Fibroblast of the aortic adventitia (primary cell): ENCODE measurements at regions not wholly inside any gene's neighbourhood (a gene's known extent, or its start where the extent isn't known, plus 50 kb on each side); places are given as distances from the start of the nearest gene placed in this dataset.
"Not testable (repeated sequence)": the region's sequence is repeated elsewhere in the genome, so short reads cannot be mapped to it uniquely, and the experiment has no call there.

ENCODE experiments used
- DNase-seq: peaks from one replicate; pipeline ENCODE4 v3.0.0-alpha.2; 2010; ENCODE audit warnings: low read depth
- H3K4me3 ChIP-seq: 2 replicates; pipeline ENCODE4 v1.5.1; 2011; ENCODE audit warnings: low read depth, mild to moderate bottlenecking, control low read depth, low read length, moderate library complexity
- TF ChIP-seq, protein P1 (sequence below): IDR thresholded peaks from 2 replicates; pipeline ENCODE4 v1.5.1; 2011; ENCODE audit warnings: mild to moderate bottlenecking, low read length, control low read depth, inconsistent platforms; ENCODE audit not compliant: insufficient read depth

GRCh38 chr21:15128267-15128666, 63.5 kb upstream of the NRIP1 start:
- DNase-seq, result no peak
- TF ChIP-seq, protein P1, sequence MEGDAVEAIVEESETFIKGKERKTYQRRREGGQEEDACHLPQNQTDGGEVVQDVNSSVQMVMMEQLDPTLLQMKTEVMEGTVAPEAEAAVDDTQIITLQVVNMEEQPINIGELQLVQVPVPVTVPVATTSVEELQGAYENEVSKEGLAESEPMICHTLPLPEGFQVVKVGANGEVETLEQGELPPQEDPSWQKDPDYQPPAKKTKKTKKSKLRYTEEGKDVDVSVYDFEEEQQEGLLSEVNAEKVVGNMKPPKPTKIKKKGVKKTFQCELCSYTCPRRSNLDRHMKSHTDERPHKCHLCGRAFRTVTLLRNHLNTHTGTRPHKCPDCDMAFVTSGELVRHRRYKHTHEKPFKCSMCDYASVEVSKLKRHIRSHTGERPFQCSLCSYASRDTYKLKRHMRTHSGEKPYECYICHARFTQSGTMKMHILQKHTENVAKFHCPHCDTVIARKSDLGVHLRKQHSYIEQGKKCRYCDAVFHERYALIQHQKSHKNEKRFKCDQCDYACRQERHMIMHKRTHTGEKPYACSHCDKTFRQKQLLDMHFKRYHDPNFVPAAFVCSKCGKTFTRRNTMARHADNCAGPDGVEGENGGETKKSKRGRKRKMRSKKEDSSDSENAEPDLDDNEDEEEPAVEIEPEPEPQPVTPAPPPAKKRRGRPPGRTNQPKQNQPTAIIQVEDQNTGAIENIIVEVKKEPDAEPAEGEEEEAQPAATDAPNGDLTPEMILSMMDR, result no peak
- no peak overlapping the region for H3K4me3 ChIP-seq

- DNase-seq, result not testable (repeated sequence)
Observed at GRCh38 chr21:15128714-15129113, 63.9 kb upstream of the NRIP1 start.

GRCh38 chr21:15130326-15130725, 65.5 kb upstream of the NRIP1 start:
- TF ChIP-seq, protein P1, result no peak

More at GRCh38 chr21:15128714-15129113, 63.9 kb upstream of the NRIP1 start:
- H3K4me3 ChIP-seq, result not testable (repeated sequence)

DNA sequence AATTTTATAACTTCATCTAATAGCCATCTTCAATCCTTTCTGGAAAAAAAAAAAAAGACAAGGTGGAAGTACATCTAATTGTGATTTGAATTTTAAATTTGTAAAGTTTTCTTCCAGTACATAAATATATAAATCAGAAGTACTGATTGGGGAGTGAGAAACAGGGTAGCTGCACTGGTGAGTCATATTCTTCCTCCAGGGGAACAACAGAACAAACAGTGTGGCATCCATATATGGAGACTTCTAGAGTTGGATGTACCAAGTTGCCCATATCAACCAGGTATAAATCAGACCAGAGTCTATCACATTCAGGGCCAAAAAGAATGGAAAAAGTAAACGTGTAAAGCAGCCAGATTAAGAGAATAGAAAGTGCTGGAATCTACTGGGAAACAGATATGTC, 66.0 kb upstream of the NRIP1 start:
- TF ChIP-seq, protein P1, result no peak
- DNase-seq, result no peak
- H3K4me3 ChIP-seq, result no peak overlapping the region

More at GRCh38 chr21:15130326-15130725, 65.5 kb upstream of the NRIP1 start:
- no peak for DNase-seq
- no peak overlapping the region for H3K4me3 ChIP-seq

GRCh38 chr21:15132781-15133180, 68.0 kb upstream of the NRIP1 start:
- no peak overlapping the region for H3K4me3 ChIP-seq
- TF ChIP-seq, protein P1, result no peak
- DNase-seq, result no peak

DNA sequence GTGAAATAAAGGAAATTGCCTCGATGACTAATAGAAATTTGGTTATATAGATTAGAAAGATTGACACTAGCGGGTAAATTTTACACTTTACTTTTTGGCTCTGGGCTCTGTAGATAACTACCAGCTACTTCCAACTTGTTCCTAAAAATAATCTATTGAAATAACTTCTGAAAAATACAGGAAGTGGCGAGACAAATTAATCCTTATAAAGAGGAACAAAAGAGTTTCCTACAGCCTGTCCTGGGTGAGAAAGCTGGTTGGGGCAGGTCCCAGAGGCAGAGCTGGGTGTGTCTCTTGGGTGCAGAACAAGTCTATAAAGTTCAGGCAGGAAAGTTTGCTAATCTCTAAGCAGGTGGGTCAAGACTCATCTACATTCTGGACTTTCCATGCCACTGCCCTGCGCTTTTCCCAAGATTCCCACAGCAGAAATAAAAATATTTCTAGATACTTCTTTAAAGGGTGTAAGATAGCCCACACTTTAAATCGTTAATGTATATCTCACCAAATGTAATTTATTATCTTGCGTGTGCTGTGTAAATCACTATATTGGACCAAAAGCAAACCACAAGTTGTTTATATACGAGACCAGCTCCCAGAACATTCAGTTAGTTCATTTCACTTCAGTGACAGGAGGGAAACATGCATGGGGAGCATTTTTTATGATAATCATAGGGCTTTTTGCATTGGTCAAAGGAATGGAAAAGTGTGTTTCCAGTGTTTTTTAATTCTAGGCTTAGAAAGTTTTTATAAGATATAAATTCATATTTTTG, 70.1 kb upstream of the NRIP1 start:
- no peak for DNase-seq
- TF ChIP-seq, protein P1, result no peak
- no peak overlapping the region for H3K4me3 ChIP-seq

GRCh38 chr21:15135867-15136629, 71.2 kb upstream of the NRIP1 start:
- TF ChIP-seq, protein P1, result no peak
- no peak overlapping the region for H3K4me3 ChIP-seq
- no peak for DNase-seq
